HG02852 (cell line): ENCODE measurements at regions not wholly inside any gene's neighbourhood (a gene's known extent, or its start where the extent isn't known, plus 50 kb on each side); places are given as distances from the start of the nearest gene placed in this dataset.

ENCODE experiments used
- ATAC-seq: cut with Tn5 transposase; IDR thresholded peaks from one replicate; pipeline ENCODE4 v1.9.1; 2021; ENCODE audit warnings: mild to moderate bottlenecking, moderate library complexity; ENCODE audit not compliant: unreplicated experiment

DNA sequence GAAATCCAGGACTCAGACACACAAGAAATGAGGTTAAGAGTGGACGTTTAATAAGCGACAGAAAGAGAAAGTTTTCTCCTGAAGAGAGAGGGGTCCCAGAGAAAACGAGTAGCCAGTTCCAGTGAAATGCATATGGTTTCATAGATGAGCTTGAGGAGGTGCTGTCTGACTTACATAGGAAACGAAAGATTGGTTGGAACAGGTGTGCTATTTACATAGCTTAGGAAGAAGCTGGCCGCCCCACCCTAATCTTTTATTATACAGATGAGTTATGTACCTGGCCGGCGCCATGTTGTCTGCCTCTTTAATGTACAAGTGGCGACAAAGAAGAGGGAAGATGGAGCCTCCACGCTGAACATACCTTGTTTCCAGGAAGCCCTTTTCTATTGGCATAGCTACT lies 223.0 kb downstream of the SLC6A15 start:
- ATAC-seq: no peak

DNA sequence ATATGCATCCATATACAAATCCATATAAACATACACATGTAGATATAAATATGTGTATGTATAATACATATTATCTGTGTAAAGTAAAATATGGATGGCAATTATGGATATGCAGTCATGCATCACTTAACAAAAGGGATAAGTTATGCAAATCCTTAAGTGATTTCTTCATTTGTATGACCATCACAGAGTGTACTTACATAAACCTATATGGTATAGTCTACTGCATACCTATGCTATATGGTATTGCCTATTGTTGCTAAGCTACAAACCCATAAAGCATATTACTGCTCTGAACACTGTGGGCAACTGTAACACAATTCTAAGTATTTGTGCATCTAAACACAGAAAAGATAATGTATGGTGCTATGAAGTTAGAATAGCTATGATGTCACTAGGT lies 227.2 kb downstream of the SLC6A15 start:
- ATAC-seq: no peak

DNA sequence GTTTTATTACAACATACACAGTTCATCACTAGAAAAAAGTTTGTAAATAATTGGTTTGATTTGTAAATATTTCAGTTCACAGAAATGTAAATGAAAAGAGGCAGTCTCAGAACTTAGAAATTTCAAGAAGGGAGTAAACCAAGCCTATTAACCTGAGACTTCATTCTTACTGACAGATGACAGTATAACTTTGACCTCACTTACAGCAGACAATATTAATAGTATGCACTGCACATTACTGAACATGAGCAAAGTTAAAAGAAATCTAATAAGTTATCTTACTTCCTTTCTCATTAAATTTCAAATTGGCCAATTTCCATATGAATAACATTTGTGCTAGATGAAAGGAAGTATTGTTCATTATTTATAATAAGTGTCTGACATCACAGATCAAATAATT lies 235.8 kb downstream of the SLC6A15 start:
- no peak for ATAC-seq

DNA sequence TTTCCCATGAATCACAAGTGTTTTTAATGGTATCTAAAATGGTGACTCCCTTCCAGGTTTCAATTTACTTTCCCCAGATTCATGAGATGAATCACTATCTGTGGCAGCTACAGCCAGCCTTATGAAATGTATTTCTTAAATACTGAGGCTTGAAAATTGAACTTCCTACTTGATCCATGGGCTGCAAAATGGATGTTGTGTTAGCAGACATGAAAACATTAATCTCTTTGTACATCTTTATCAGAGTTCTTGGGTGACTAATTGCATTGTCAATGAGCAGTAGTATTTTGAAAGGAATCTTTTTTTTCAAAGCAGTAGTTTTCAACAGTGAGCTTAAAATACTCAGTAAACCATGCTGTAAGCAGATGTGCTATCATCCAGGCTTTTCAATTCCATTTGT lies 250.8 kb downstream of the SLC6A15 start:
- ATAC-seq: no peak

DNA sequence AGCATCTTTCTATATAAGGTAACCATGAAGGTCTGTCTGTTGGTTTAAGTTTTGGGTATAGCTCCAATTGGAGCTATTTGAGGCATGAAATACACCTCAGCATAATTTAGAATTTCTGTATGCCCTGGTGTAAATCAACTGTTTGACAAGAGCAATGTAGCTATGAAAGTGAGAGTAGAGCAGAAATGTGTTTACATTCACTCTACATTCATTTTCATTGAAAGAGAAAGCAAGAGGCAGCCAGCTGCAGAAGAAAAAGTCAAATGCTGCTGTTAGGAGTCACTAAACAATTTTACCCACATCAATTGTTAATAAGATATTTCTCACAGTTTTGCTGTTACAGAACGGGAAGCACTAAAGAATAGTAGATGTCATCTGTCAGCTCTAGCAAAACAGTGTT lies 252.5 kb downstream of the SLC6A15 start:
- ATAC-seq: no peak

DNA sequence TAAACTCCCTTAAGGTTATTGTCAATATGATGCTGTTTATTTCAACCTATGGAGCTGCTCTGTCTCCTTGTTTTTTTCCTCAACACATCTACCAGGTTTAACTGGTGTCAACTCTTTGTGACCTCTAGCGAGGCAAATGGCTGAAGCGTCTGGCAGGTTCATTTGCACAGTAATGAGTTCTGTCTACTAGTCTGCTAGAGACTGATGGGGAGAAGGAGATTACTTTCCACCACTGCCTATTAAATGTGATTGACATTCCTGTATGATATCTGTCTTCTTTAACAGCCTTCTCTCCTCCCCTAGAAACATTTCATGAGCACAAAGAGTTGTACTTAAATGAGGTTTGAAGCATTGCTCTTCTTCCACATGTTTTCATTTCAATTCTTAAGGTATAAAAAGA lies 253.7 kb downstream of the SLC6A15 start:
- ATAC-seq: no peak

DNA sequence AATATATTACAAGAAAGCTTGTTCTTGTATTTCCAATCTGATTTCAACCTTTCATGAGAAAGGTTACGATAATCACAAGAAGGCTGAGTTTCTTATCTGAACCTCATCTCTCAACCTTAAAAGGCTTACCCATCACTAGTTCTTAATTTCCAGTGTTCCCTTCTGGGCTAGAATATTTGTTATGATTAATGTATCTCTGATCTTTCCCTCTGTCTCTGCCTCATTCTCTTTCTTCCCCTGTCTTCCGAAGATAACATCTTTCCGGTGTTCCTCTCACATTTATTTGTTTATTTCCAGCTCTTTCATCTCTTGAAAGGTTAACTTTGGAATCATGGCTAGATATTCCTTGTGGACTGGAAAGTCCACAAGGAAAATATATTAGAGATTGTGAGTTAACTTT lies 255.9 kb downstream of the SLC6A15 start:
- no peak for ATAC-seq

DNA sequence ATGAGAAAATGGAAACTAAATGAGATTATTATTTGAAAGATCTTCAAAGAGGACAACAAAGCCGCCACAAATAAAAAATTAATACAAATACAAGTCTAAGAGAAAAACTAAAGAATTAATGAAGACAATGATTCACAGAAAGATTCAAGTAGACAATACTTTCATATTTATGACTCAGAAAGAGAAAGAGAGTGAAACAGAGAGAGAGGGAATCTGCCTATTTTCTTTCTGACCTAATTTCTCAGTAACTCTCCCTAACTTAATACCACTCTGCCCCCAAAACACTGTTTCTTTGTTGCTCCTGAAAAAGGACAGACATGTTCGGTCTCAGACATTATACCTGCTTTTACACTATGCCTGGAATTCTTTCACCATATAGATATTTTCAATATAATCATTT lies 259.1 kb downstream of the SLC6A15 start:
- no peak for ATAC-seq

DNA sequence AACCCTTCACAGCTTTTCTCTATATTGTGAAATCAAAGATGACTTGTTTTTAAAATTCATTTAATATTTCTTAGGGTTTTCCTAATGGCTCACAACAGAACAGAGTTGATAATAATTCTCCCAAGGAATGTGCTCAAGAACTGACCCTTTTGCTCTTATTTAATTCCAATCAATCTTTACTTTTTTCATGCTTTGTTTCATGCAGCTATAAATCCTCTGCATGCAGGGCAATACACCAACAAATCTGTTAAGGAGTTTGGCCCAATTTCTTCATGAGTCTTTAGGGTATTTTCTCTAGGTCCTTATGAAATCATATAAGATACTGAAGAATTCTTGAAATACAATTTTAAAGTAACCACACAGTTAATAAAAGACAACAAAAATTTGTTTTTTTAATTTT lies 264.2 kb downstream of the SLC6A15 start:
- no peak for ATAC-seq

DNA sequence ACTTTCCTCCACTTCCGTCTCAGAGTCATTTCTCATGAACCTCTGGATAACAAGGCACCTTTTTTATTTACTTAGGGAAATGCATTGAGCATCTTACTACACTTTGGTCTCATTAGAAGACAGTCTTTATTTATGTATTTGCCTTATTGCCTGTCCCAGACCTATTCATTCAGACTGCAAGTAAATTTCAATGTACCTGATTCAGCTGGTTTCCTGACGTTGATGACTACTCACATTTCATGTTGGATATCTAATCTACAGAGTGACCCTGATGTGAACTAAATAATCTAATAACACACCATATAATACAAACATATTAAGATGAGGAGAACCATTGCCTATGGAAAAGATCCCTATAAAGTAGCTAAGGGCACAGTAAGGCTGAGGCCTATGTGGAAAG lies 267.7 kb downstream of the SLC6A15 start:
- ATAC-seq: no peak

DNA sequence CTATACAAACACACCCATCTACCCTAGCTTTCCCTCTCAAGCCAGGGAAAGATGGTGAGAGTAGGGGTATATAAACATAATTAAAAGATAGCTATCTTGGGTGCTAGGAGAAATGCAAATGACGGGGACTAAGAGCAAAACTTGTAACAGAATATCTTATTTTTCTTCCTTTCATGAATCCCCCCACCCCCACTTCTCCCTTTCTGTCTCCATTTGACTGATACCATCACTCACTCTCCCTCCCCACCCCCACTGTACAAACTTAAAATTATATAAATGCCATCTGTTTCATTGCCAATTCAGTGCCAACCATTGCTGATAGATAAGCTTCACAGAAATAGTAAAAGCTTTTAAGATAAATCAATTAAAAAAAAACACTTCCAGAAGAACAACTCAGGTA lies 268.6 kb downstream of the SLC6A15 start:
- no peak for ATAC-seq

DNA sequence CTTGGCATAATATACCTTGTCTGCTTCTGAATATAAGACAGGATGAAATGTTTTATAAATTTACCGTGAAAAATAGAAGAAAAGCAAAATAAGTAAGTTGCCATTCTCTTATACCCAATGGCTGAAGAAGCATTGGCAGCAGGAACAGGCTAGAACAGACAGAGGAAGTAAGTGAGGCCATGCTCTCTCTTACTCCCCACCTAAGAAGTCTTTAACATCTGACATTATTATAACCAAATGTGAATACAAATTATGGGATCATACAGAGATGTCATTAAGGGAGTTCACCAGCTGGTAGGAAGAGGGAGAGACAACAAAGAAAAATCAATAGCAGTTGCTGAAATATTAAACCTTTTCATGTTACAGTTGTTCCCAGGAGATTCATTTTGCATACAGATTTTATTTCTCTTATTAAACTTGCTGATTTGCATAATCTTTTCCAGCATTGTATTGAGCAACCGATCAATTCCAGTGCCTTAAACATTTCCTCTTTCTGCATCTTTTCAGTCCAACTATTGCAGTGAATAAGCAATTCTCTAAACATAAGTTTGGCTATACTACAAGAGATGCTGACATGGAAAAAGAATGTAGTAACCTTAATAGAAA lies 270.6 kb downstream of the SLC6A15 start:
- ATAC-seq: no peak

DNA sequence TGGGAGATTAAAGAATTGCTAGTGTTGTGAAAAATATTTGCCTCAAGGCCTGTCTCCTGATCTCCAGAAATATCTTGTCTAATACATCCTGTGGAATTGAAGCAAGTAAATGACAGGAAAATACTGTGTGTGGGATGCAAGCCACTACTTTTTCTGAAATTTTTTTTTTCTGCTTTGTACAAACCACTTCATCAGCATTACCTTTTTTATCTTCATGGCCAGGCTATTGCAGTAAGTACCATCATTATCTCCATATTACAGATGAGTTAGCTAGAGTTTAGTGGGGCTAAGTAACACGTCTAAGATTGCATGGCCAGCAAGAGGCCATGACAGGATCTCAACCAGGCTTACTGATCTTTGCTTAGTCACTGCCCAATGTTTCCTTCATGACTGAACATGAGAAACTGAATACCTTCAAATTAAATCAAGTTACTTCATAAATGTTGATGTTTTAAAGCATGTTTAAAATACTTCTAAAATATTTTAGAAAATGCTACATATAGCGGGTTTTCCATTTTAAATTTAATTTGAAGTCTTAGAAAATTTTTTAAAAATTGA lies 273.7 kb downstream of the SLC6A15 start:
- ATAC-seq: no peak

DNA sequence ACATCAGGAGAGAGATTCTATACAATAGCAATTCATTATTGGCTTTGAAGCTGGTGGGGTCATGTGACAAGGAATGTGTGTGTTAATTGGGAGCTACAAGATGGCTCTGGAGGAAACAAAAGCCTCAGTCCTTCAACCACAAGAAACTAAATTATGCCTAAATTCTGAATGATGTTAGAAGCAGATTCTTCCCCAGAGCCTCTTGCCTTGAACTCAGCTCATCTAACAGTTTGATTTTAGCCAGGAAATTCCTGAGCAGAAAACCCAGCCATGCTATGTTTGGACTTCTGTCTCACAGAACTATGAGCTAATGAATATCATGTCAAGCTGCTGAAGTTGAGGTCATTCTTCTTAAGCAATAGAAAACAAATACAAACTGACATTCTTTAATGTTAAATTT lies 274.7 kb downstream of the SLC6A15 start:
- ATAC-seq: no peak

DNA sequence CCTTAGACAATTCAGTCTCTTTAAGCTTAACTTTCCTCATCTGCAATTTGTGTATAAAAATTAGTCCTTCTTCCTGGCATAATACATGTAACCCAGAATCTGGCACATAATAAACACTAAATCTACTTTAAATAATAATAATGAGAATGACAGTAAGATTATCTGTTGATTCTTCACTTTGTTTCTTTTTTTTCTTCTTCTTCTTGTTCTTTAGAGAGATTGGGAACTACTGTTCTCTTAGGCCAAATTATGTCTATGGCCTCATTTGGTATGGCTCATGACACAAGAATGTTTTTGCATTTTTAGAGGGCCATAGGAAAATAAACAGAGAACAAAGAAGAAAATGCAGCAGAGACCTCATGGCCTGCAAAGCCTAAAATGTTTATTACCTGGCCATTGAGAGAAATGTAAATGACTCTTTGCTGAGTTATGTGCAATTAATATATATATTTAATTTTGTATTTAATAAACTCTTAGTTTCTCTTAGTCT lies 275.8 kb downstream of the SLC6A15 start:
- ATAC-seq: no peak

DNA sequence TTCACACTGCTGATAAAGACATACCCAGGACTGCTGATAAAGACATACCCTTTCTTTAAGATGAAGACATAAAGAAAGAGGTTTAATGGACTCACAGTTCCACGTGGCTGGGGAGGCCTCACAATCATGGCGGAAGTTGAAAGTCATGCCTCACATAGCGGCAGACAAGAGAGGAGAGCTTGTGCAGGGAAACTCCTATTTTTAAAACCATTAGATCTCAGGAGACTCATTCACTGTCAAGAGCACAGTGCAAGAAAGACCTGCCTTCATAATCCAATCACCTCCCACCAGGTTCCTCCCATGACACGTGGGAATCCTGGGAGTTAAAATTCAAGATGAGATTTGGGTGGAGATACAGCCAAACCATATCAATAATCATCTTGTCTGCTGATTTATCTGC lies 278.1 kb downstream of the SLC6A15 start:
- no peak for ATAC-seq

DNA sequence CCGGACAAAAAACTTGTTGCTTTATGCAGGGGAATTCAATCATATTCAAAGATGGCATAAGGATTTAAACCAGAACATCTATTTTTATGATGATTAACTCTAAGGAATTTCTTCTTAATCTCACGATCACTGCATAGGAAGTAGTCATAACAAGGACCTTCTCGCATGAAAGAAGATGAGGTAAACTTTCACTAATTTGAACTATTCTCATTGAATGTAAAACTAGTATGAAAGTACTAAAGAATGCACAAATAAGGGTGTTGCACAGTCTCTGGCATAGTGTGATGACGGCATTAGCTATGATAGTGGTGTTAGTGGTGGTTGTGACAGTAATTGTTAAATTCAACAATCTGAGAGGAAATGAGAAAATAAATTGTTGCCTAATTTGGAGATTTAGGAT lies 280.0 kb downstream of the SLC6A15 start:
- no peak for ATAC-seq

DNA sequence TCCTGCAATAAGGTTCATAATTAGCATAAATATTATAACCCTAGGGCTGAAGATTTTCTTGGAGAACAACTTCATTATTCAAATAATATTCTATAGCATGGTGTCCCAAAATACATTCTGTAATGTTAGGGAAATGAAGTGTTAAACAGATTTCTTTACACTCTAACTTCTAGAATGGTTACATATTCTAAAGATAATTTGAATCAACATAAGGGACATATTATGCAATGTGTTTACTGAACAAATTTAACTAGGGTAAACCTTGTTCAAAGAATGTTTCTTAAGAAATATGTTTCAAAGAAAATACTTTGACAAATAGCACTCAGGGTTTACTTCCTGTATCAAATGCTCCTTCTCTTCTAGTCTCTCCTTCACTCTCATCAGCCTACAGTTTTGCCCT lies 281.6 kb downstream of the SLC6A15 start:
- ATAC-seq: no peak

DNA sequence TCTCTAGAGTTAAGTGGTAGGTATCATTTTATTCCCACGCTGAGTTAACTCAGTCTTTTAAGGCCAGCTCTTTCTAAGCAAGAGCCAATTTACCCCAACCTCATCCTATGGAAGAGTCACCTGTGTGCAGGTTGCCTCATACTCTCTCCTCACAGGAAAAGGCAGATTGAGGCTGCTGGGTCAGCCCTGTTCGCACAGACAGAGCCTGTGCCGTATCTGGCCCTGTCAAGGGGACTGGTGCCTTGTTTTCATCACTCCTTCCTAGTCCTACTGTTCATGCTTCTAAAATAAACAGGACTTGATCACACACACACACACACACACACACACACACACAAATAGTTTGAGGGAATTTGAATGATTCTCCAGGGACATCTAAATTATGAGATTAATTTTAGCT lies 285.0 kb downstream of the SLC6A15 start:
- no peak for ATAC-seq

DNA sequence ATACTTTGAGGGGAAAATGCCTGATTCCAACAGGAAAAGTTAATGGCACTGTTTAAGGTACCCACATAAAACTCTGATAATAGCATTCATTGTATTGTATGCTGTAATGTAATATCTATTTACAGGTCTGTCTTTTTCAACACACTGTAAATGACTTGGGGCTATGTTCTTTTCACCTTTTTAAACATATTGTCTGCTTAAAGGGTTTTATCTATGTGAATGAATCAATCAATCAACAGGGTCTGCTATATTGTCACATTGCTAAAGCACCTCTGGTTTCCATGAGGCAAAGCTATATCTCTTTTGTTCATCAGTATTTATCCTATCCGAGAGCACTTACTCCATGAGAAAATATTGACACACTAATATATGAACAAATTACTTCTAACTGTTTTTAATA lies 288.0 kb downstream of the SLC6A15 start:
- ATAC-seq: no peak

DNA sequence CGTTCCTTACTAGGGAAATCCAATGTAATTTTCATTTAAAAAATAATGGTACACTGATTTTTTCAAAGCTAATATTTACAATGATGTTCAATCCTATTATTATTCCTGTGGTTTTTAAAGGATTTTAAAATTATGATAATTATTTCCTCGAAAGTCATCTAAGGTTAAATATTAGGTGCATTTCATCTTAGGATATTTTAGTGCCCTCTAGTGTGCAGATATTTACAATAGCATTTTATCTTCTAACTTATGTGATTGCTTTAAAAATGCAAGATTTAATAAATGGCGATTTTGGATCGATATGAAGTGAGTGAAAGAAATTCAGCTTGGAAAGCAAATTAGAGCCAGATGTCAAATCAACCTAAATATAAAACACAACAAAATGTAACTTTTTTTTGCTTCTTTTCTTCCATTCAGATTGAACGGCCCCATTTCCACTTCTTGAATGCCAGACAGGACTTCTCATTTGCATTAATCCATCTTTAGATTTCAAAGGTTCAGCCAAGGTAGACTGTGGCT lies 293.5 kb downstream of the SLC6A15 start:
- no peak for ATAC-seq

DNA sequence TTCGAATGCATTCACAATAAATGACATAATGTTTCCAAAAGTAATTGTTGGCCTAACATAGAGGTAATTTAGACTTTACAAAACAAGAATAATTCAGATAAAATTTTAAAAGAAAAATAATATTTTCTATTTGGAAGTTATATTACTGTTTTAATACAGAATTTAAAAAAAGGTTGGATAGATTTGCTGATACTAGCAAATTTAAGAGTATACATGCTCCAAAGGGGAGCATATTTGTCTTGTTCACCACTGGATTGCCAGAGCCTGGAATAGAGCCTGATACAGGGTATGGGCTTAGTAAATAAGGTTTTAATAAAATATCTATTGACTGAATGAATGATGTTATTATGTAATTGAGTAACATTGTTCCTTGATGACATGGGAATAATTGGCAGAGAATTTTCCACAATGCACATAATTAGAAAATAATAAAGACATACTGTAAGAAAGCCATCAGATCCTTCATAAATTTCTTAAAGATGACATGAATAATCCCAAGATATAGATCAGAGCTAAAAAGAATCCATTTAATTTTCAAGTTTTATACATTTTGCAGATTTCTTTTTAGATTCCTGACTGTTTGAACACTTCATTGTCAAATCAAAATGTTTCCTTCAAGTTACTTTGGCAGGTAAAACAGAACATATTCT lies 305.3 kb downstream of the SLC6A15 start:
- ATAC-seq: no peak
